A549 (cell line): ENCODE measurements at regions not wholly inside any gene's neighbourhood (a gene's known extent, or its start where the extent isn't known, plus 50 kb on each side); places are given as distances from the start of the nearest gene placed in this dataset.

ENCODE experiments used
- ATAC-seq, 2 experiments: fragments of 200-7000 bp in 1 of 2; fragments of >200 bp in 1 of 2; cut with Nextera tagmentation in 1 of 2; cut with Tn5 transposase in 1 of 2; 3 replicates each; pipeline versions ENCODE4 v1.8.0 to v1.9.1; 2018 to 2020; ENCODE audit warnings: mild to moderate bottlenecking in 1 of 2, moderate library complexity in 1 of 2
- CTCF ChIA-PET: fragments of 300-600 bp; sonication (Branson Sonifier 250); formaldehyde crosslinking; extraction: SDS; loops from one replicate; lab custom pipeline; 2021; ENCODE audit warnings: antibody characterized with exemption, inconsistent platforms; lab: Yijun Ruan, JAX
- POLR2A ChIA-PET: fragments of 350-600 bp; formaldehyde crosslinking; extraction: SDS; loops from one replicate; lab custom pipeline; 2021; ENCODE audit warnings: antibody characterized with exemption, inconsistent platforms; lab: Yijun Ruan, JAX
- DNase-seq, 2 experiments: peaks; one replicate each; pipeline versions ENCODE4 v3.0.0 to v3.0.0-alpha.2; 2011 to 2016; ENCODE audit warnings: low read depth in 1 of 2, low spot score in 1 of 2
- FAIRE-seq: peaks from 2 replicates; lab custom pipeline; 2011; peaks lifted over from hg19 to GRCh38; lab: Jason Lieb, UNC
- H3K27ac ChIP-seq, 2 experiments: fragments of >200 bp; sonication (Bioruptor Twin); formaldehyde crosslinking; 3 replicates each; pipeline ENCODE4 v1.5.1; 2016 to 2017
- H3K4me1 ChIP-seq: fragments of >200 bp; sonication (Bioruptor Twin); formaldehyde crosslinking; 3 replicates; pipeline ENCODE4 v1.6.1; 2016
- H3K4me2 ChIP-seq: fragments of >200 bp; sonication (Bioruptor Twin); formaldehyde crosslinking; 3 replicates; pipeline ENCODE4 v1.6.1; 2016
- H3K4me3 ChIP-seq: fragments of >200 bp; sonication (Bioruptor Twin); formaldehyde crosslinking; 3 replicates; pipeline ENCODE4 v1.5.1; 2016
- H3K9me3 ChIP-seq: fragments of >200 bp; sonication (Bioruptor Twin); formaldehyde crosslinking; 3 replicates; pipeline ENCODE4 v1.6.1; 2016
- BCL3 ChIP-seq: fragments of >200 bp; sonication (Bioruptor Twin); formaldehyde crosslinking; IDR thresholded peaks from 3 replicates; pipeline ENCODE4 v1.6.1; 2016
- BHLHE40 ChIP-seq: IDR thresholded peaks from 2 replicates; pipeline ENCODE4 v1.6.1; 2012; ENCODE audit warnings: low read depth, low read length, inconsistent platforms
- CBX8 ChIP-seq: fragments of 200-600 bp; sonication (generic); IDR thresholded peaks from 2 replicates; pipeline ENCODE4 v1.6.1; 2016
- CEBPB ChIP-seq, 2 experiments: fragments of >200 bp in 1 of 2; sonication (Bioruptor Twin) in 1 of 2; formaldehyde crosslinking in 1 of 2; IDR thresholded peaks; 2 replicates each; pipeline ENCODE4 v1.6.1; 2012 to 2016
- CHD4 ChIP-seq: fragments of 200-600 bp; sonication (generic); IDR thresholded peaks from 2 replicates; pipeline ENCODE4 v1.6.1; 2016; ENCODE audit warnings: antibody characterized with exemption, mild to moderate bottlenecking, borderline replicate concordance
- EHF ChIP-seq: fragments of 250-450 bp; sonication (Bioruptor Pico); IDR thresholded peaks from 2 replicates; pipeline ENCODE4 v1.5.0; 2020; ENCODE audit warnings: mild to moderate bottlenecking
- ELK1 ChIP-seq: fragments of 150-350 bp; IDR thresholded peaks from 2 replicates; pipeline ENCODE4 v1.6.1; 2014; ENCODE audit warnings: low read depth, mild to moderate bottlenecking, low read length
- EP300 ChIP-seq, 2 experiments: fragments of >200 bp; sonication (Bioruptor Twin); formaldehyde crosslinking; IDR thresholded peaks; 2 replicates in 1 of 2; 3 replicates in 1 of 2; pipeline ENCODE4 v1.6.1; 2016 to 2017
- FOSB ChIP-seq: fragments of 250-450 bp; sonication (Bioruptor Pico); IDR thresholded peaks from 2 replicates; pipeline ENCODE4 v1.5.0; 2020; ENCODE audit warnings: mild to moderate bottlenecking, moderate library complexity
- GATA3 ChIP-seq: IDR thresholded peaks from 2 replicates; pipeline ENCODE4 v1.6.1; 2012; ENCODE audit warnings: borderline replicate concordance
- HMGXB4 ChIP-seq: fragments of 250-450 bp; sonication (Bioruptor Pico); IDR thresholded peaks from 2 replicates; pipeline ENCODE4 v1.5.0; 2021; ENCODE audit warnings: mild to moderate bottlenecking, moderate library complexity, borderline replicate concordance
- HOXB13 ChIP-seq: fragments of 250-450 bp; sonication (Bioruptor Pico); IDR thresholded peaks from 2 replicates; pipeline ENCODE4 v1.5.0; 2020; ENCODE audit warnings: low read depth, mild to moderate bottlenecking, moderate library complexity
- JUN ChIP-seq, 2 experiments: fragments of >200 bp; sonication (Bioruptor Twin); formaldehyde crosslinking; IDR thresholded peaks; 2 replicates in 1 of 2; 3 replicates in 1 of 2; pipeline ENCODE4 v1.6.1; 2016 to 2017
- MAX ChIP-seq: IDR thresholded peaks from 2 replicates; pipeline ENCODE4 v1.6.1; 2012
- MAZ ChIP-seq: fragments of 150-350 bp; IDR thresholded peaks from 2 replicates; pipeline ENCODE4 v1.6.1; 2014; ENCODE audit warnings: antibody characterized with exemption, low read depth, low read length, borderline replicate concordance
- MYC ChIP-seq: IDR thresholded peaks from 2 replicates; pipeline ENCODE4 v1.6.1; 2012; ENCODE audit warnings: mild to moderate bottlenecking, inconsistent platforms, low read length, improper control_type of control experiment, borderline replicate concordance
- NPAS2 ChIP-seq: fragments of 250-450 bp; sonication (Bioruptor Pico); IDR thresholded peaks from 2 replicates; pipeline ENCODE4 v1.8.0; 2022; ENCODE audit warnings: mild to moderate bottlenecking, moderate library complexity, borderline replicate concordance
- PBX3 ChIP-seq: IDR thresholded peaks from 2 replicates; pipeline ENCODE4 v1.6.1; 2012
- RARB ChIP-seq: fragments of 250-450 bp; sonication (Bioruptor Pico); IDR thresholded peaks from 2 replicates; pipeline ENCODE4 v1.8.0; 2021; ENCODE audit warnings: mild to moderate bottlenecking, moderate library complexity
- RFX5 ChIP-seq: fragments of 450-650 bp; IDR thresholded peaks from 2 replicates; pipeline ENCODE4 v1.7.1; 2014; ENCODE audit warnings: antibody characterized with exemption, mild to moderate bottlenecking, moderate library complexity
- RNF2 ChIP-seq: fragments of 200-600 bp; sonication (generic); IDR thresholded peaks from 2 replicates; pipeline ENCODE4 v1.6.1; 2016; ENCODE audit warnings: low read depth, mild to moderate bottlenecking, antibody characterized with exemption, moderate library complexity, borderline replicate concordance
- TFCP2L1 ChIP-seq: fragments of 250-450 bp; sonication (Bioruptor Pico); IDR thresholded peaks from 2 replicates; pipeline ENCODE4 v1.5.0; 2021; ENCODE audit warnings: mild to moderate bottlenecking
- ZC3H11A ChIP-seq: fragments of 450-650 bp; IDR thresholded peaks from 2 replicates; pipeline ENCODE4 v1.6.1; 2014; ENCODE audit warnings: antibody characterized with exemption, mild to moderate bottlenecking
- ZFP36 ChIP-seq: fragments of 450-650 bp; IDR thresholded peaks from 2 replicates; pipeline ENCODE4 v1.6.1; 2014; ENCODE audit warnings: borderline replicate concordance; ENCODE audit not compliant: partially characterized antibody
- ZSCAN20 ChIP-seq: fragments of 250-450 bp; sonication (Bioruptor Pico); IDR thresholded peaks from 2 replicates; pipeline ENCODE4 v1.8.0; 2022; ENCODE audit warnings: mild to moderate bottlenecking, moderate library complexity
- WGBS: methylation state at CpG from one replicate; pipeline ENCODE4 v1.1.6; 2017; ENCODE audit errors: missing lambda C conversion rate; 5-methylcytosine and 5-hydroxymethylcytosine counted together

- TF ChIP-seq HMGXB4 (CRISPR knock-in tag) (no peak), NPAS2 (CRISPR knock-in tag) (no peak)
Measured at GRCh38 chr2:219851169-219851568, 223.7 kb downstream of the SLC4A3 start (continued).

GRCh38 chr2:219851801-219852481, 224.5 kb downstream of the SLC4A3 start:
- H3K4me3 ChIP-seq: peak overlapping the region; percentile 14; the same call in 2 of the 3 replicates
- 9% methylated on average over 20 of the region's 22 CpGs for WGBS
- H3K9me3 ChIP-seq: no peaks in the 10 kb centered on the region
- FAIRE-seq (no peak), ATAC-seq (peak; percentile 62 to 72), DNase-seq (peak in 1 of 2 experiments; percentile 21)
- peak overlapping the region; percentile 52 for H3K4me2 ChIP-seq
- no peaks in the 10 kb centered on the region for H3K4me1 ChIP-seq
- ChIA-PET CTCF (no interaction called here), POLR2A (no interaction called here)
- TF ChIP-seq FOSB (CRISPR knock-in tag) (no peak), CHD4 (no peak), GATA3 (no peak), CEBPB (IDR thresholded peaks at IDR 0.05) (no peak), RARB (CRISPR knock-in tag) (no peak), MAX (no peak), JUN (IDR thresholded peaks at IDR 0.05) (no peak), CBX8 (no peak), ZSCAN20 (CRISPR knock-in tag) (no peak), TFCP2L1 (CRISPR knock-in tag) (no peak), BCL3 (no peak), RNF2 (no peak), PBX3 (no peak), HOXB13 (no peak), EP300 (IDR thresholded peaks at IDR 0.05) (no peak), EHF (CRISPR knock-in tag) (no peak), MAZ (no peak), BHLHE40 (no peak), ZFP36 (no peak), RFX5 (no peak)
- peak overlapping the region in 1 of 2 experiments; percentile 24; a peak in 2 of 6 replicates for H3K27ac ChIP-seq

GRCh38 chr2:219852626-219853025, 225.2 kb downstream of the SLC4A3 start:
- ATAC-seq: no peak
- H3K4me1 ChIP-seq: no peaks in the 10 kb centered on the region
- no peak for FAIRE-seq
- no peak overlapping the region for H3K27ac ChIP-seq
- 60% methylated on average over 12 of the region's 12 CpGs for WGBS
- POLR2A ChIA-PET: no interaction called here
- CTCF ChIA-PET: no interaction called here
- no peak for DNase-seq
- no peak overlapping the region for H3K4me3 ChIP-seq
- H3K9me3 ChIP-seq: no peaks in the 10 kb centered on the region
- TF ChIP-seq MYC (no peak), ELK1 (no peak), FOSB (CRISPR knock-in tag) (no peak), ZC3H11A (no peak)
- peak overlapping the region; percentile 52; the same call in 2 of the 3 replicates for H3K4me2 ChIP-seq
